Neuronal stem cell (in vitro differentiated cells): ENCODE measurements at regions not wholly inside any gene's neighbourhood (a gene's known extent, or its start where the extent isn't known, plus 50 kb on each side); places are given as distances from the start of the nearest gene placed in this dataset.

ENCODE experiments used
- DNase-seq: peaks from one replicate; pipeline ENCODE4 v3.0.0-alpha.2; 2013; ENCODE audit warnings: low spot score
- H2AFZ ChIP-seq: one replicate; pipeline ENCODE4 v1.6.1; 2013; ENCODE audit warnings: mild to moderate bottlenecking, low read length, inconsistent platforms
- H2AK5ac ChIP-seq: 2 replicates; pipeline ENCODE4 v1.6.1; 2013; ENCODE audit warnings: low read depth, mild to moderate bottlenecking, inconsistent platforms, low read length, moderate library complexity, mixed read lengths
- H2BK120ac ChIP-seq: 2 replicates; pipeline ENCODE4 v1.6.1; 2013; ENCODE audit warnings: low read depth, mild to moderate bottlenecking, inconsistent platforms, low read length, moderate library complexity, mixed read lengths
- H2BK12ac ChIP-seq: one replicate; pipeline ENCODE4 v1.6.1; 2013; ENCODE audit warnings: low read length, inconsistent platforms
- H2BK15ac ChIP-seq: 2 replicates; pipeline ENCODE4 v1.6.1; 2013; ENCODE audit warnings: mild to moderate bottlenecking, low read length, inconsistent platforms, mixed read lengths
- H2BK5ac ChIP-seq: one replicate; pipeline ENCODE4 v1.6.1; 2013; ENCODE audit warnings: inconsistent platforms, mild to moderate bottlenecking, low read length, moderate library complexity
- H3K14ac ChIP-seq: one replicate; pipeline ENCODE4 v1.6.1; 2013; ENCODE audit warnings: low read length, inconsistent platforms
- H3K18ac ChIP-seq: 2 replicates; pipeline ENCODE4 v1.6.1; 2013; ENCODE audit warnings: low read length, inconsistent platforms
- H3K23ac ChIP-seq: 2 replicates; pipeline ENCODE4 v1.6.1; 2013; ENCODE audit warnings: low read depth, mild to moderate bottlenecking, mixed read lengths, low read length, inconsistent platforms; ENCODE audit not compliant: poor library complexity
- H3K27ac ChIP-seq: replicated peaks from 3 replicates; pipeline ENCODE4 v1.5.1; 2013; ENCODE audit warnings: low read length, inconsistent platforms
- H3K27me3 ChIP-seq, 3 experiments: 2 replicates each; pipeline ENCODE4 v1.6.1; 2013; ENCODE audit warnings: low read length in 3 of 3, mild to moderate bottlenecking in 2 of 3, inconsistent platforms in 1 of 3, low read depth in 1 of 3, mixed read lengths in 1 of 3, moderate library complexity in 1 of 3; ENCODE audit not compliant: control insufficient read depth in 3 of 3, insufficient read depth in 3 of 3
- H3K36me3 ChIP-seq, 2 donors: replicated peaks in 1 of 2; 2 replicates each; pipeline ENCODE4 v1.6.1; 2013; ENCODE audit warnings: low read length in 2 of 2; ENCODE audit not compliant: control insufficient read depth in 2 of 2, insufficient read depth in 2 of 2
- H3K4ac ChIP-seq: 2 replicates; pipeline ENCODE4 v1.6.1; 2013; ENCODE audit warnings: inconsistent platforms, mild to moderate bottlenecking, low read length, moderate library complexity
- H3K4me1 ChIP-seq, 2 donors: 1 replicate in 1 of 2; 2 replicates in 1 of 2; pipeline ENCODE4 v1.6.1; 2013; ENCODE audit warnings: low read length in 2 of 2, low read depth in 1 of 2; ENCODE audit not compliant: control insufficient read depth in 2 of 2, insufficient read depth in 1 of 2
- H3K4me2 ChIP-seq: one replicate; pipeline ENCODE4 v1.6.1; 2013; ENCODE audit warnings: mild to moderate bottlenecking, low read length, inconsistent platforms; ENCODE audit not compliant: insufficient read depth, poor library complexity, severe bottlenecking
- H3K4me3 ChIP-seq, 2 donors: 2 replicates each; pipeline ENCODE4 v1.5.1; 2013; ENCODE audit warnings: low read length in 2 of 2, mild to moderate bottlenecking in 2 of 2, inconsistent platforms in 1 of 2, moderate library complexity in 1 of 2
- H3K79me1 ChIP-seq: one replicate; pipeline ENCODE4 v1.6.1; 2013; ENCODE audit warnings: low read depth, mild to moderate bottlenecking, inconsistent platforms, low read length, moderate library complexity
- H3K9ac ChIP-seq: one replicate; pipeline ENCODE4 v1.6.1; 2013; ENCODE audit warnings: mild to moderate bottlenecking, low read depth, low read length, inconsistent platforms; ENCODE audit not compliant: poor library complexity
- H3K9me3 ChIP-seq, 2 donors: replicated peaks in 1 of 2; 2 replicates each; pipeline versions ENCODE3 to v1.6.1; 2013; ENCODE audit warnings: low read length in 2 of 2, mild to moderate bottlenecking in 2 of 2, inconsistent platforms in 1 of 2, low read depth in 1 of 2, mixed read lengths in 1 of 2, moderate library complexity in 1 of 2; ENCODE audit not compliant: control insufficient read depth in 2 of 2, insufficient read depth in 1 of 2
- H4K8ac ChIP-seq: one replicate; pipeline ENCODE4 v1.6.1; 2013; ENCODE audit warnings: low read depth, mild to moderate bottlenecking, inconsistent platforms, low read length, moderate library complexity
- H4K91ac ChIP-seq: one replicate; pipeline ENCODE4 v1.6.1; 2013; ENCODE audit warnings: low read length, low read depth, mild to moderate bottlenecking, inconsistent platforms; ENCODE audit not compliant: poor library complexity
- WGBS, 2 donors: extraction: QIAGEN DNeasy Blood & Tissue Kit; methylation state at CpG; one replicate each; pipeline ENCODE4 v1.1.7; 2013; ENCODE audit warnings: missing lambda C conversion rate in 2 of 2, mixed read lengths in 1 of 2; ENCODE audit not compliant: insufficient read length in 2 of 2, insufficient replicate concordance in 1 of 2; ENCODE audit errors: extremely low coverage in 2 of 2; 5-methylcytosine and 5-hydroxymethylcytosine counted together

GRCh38 chr2:149664896-149665295, 77.3 kb upstream of the MMADHC start:
- Histone ChIP-seq H2AK5ac (no peak overlapping the region), H3K4me2 (no peak overlapping the region), H3K18ac (no peak overlapping the region), H3K27ac (no peak overlapping the region), H4K8ac (no peak overlapping the region), H3K27me3 (no peaks in the 10 kb centered on the region), H2BK15ac (no peak overlapping the region), H3K9ac (no peak overlapping the region), H3K4me3 (no peak overlapping the region), H3K4me1 (no peaks in the 10 kb centered on the region), H3K4ac (no peak overlapping the region), H2BK12ac (no peak overlapping the region), H2AFZ (no peak overlapping the region), H3K9me3 (no peaks in the 10 kb centered on the region), H3K23ac (no peak overlapping the region), H2BK5ac (no peak overlapping the region), H4K91ac (no peak overlapping the region), H2BK120ac (no peak overlapping the region), H3K14ac (no peak overlapping the region), H3K79me1 (no peaks in the 10 kb centered on the region), H3K36me3 (no peaks in the 10 kb centered on the region)
- WGBS, 2 donors, result no CpG with 5 or more reads among the region's 3 CpGs
- DNase-seq, result no peak

DNA sequence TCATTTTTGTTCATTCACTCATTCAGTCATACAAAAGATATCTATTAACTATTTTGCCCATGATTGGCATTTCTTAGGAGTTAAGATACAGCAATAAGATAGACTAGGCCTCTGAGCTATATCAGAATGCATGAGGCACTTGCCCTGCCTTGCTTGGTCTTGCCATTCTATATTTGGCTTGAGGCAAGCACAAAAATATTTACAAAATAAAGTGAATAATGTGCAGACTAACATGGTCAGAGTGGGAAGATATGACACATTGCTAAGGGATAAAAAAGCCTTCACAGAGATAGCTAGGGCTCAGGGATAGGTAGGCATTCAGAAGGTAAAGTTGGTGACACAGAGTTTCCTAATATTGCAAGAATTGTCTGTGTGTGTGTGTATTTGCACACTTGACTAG, 75.0 kb upstream of the MMADHC start:
- Histone ChIP-seq H2AK5ac (no peak overlapping the region), H3K9ac (no peak overlapping the region), H3K79me1 (no peaks in the 10 kb centered on the region), H3K9me3 (no peaks in the 10 kb centered on the region), H3K4me1 (no peaks in the 10 kb centered on the region), H3K23ac (no peak overlapping the region), H4K8ac (no peak overlapping the region), H2BK12ac (no peak overlapping the region), H3K27ac (no peak overlapping the region), H3K18ac (no peak overlapping the region), H2BK120ac (no peak overlapping the region), H2AFZ (no peak overlapping the region), H3K4ac (no peak overlapping the region), H3K4me3 (no peak overlapping the region), H2BK15ac (no peak overlapping the region), H3K27me3 (no peaks in the 10 kb centered on the region), H3K36me3 (no peaks in the 10 kb centered on the region), H4K91ac (no peak overlapping the region), H3K4me2 (no peak overlapping the region), H2BK5ac (no peak overlapping the region), H3K14ac (no peak overlapping the region)
- no peak for DNase-seq

GRCh38 chr2:149661844-149662243, 74.3 kb upstream of the MMADHC start:
- Histone ChIP-seq H3K4me3 (no peak overlapping the region), H2AK5ac (no peak overlapping the region), H2BK15ac (no peak overlapping the region), H3K23ac (no peak overlapping the region), H3K79me1 (no peaks in the 10 kb centered on the region), H2BK12ac (no peak overlapping the region), H3K14ac (no peak overlapping the region), H3K9ac (no peak overlapping the region), H3K36me3 (no peaks in the 10 kb centered on the region), H3K18ac (no peak overlapping the region), H4K8ac (no peak overlapping the region), H2BK5ac (no peak overlapping the region), H3K27ac (no peak overlapping the region), H2BK120ac (no peak overlapping the region), H4K91ac (no peak overlapping the region), H3K27me3 (no peaks in the 10 kb centered on the region), H3K9me3 (no peaks in the 10 kb centered on the region), H3K4ac (no peak overlapping the region), H3K4me2 (no peak overlapping the region), H3K4me1 (no peaks in the 10 kb centered on the region), H2AFZ (no peak overlapping the region)
- no peak for DNase-seq
- WGBS, 2 donors, result no CpG with 5 or more reads among the region's 1 CpG

- Histone ChIP-seq H3K4me2 (no peak overlapping the region), H2BK5ac (no peak overlapping the region), H3K18ac (no peak overlapping the region), H3K79me1 (no peaks in the 10 kb centered on the region), H3K9ac (no peak overlapping the region), H3K36me3 (no peaks in the 10 kb centered on the region), H3K14ac (no peak overlapping the region), H2AFZ (no peak overlapping the region), H3K27ac (no peak overlapping the region), H2BK12ac (no peak overlapping the region), H3K27me3 (no peaks in the 10 kb centered on the region), H3K4me1 (no peaks in the 10 kb centered on the region), H4K91ac (no peak overlapping the region), H3K4me3 (no peak overlapping the region), H3K9me3 (no peaks in the 10 kb centered on the region), H2AK5ac (no peak overlapping the region), H3K4ac (no peak overlapping the region), H3K23ac (no peak overlapping the region), H2BK15ac (no peak overlapping the region), H2BK120ac (no peak overlapping the region), H4K8ac (no peak overlapping the region)
- no peak for DNase-seq
Observed at GRCh38 chr2:149658553-149658952, 71.0 kb upstream of the MMADHC start.
